Stimulated activated CD4-positive, alpha-beta T cell treated with anti-CD3 and anti-CD28 coated beads, Interleukin-4, amount 100 ng/mL, for 1 hour (primary cell): ENCODE measurements at regions not wholly inside any gene's neighbourhood (a gene's known extent, or its start where the extent isn't known, plus 50 kb on each side); places are given as distances from the start of the nearest gene placed in this dataset.
"Not testable (repeated sequence)": the region's sequence is repeated elsewhere in the genome, so short reads cannot be mapped to it uniquely, and the experiment has no call there.

Source experiments
- DNase-seq: peaks from one replicate; pipeline ENCODE4 v3.0.0-alpha.2; 2020

- DNase-seq, result no peak
These were observed 999.9 kb upstream of the CELF4 start for GRCh38 chr18:38565513-38565912.

- DNase-seq, result no peak
These were observed 997.9 kb upstream of the CELF4 start for GRCh38 chr18:38563396-38563980.

GRCh38 chr18:38557006-38557405 is 991.4 kb upstream of the CELF4 start:
- DNase-seq, result no peak

- DNase-seq, result no peak
These were observed 987.2 kb upstream of the CELF4 start for GRCh38 chr18:38552732-38553321.

- no peak for DNase-seq
These were observed 986.3 kb upstream of the CELF4 start for GRCh38 chr18:38551881-38552280.

GRCh38 chr18:38545071-38545470 is 979.5 kb upstream of the CELF4 start:
- DNase-seq, result no peak

- DNase-seq, result no peak
These were observed 974.3 kb upstream of the CELF4 start for GRCh38 chr18:38539856-38540255.

- DNase-seq, result no peak
These were observed 973.8 kb upstream of the CELF4 start for GRCh38 chr18:38539371-38539770.

GRCh38 chr18:38534073-38534472 is 968.5 kb upstream of the CELF4 start:
- DNase-seq, result no peak

- DNase-seq, result no peak
These were observed 961.3 kb upstream of the CELF4 start for GRCh38 chr18:38526922-38527321.

- no peak for DNase-seq
These were observed 959.4 kb upstream of the CELF4 start for GRCh38 chr18:38525039-38525438.

- no peak for DNase-seq
These were observed 955.2 kb upstream of the CELF4 start for GRCh38 chr18:38520786-38521185.

GRCh38 chr18:38502539-38502938 is 936.9 kb upstream of the CELF4 start:
- no peak for DNase-seq

- DNase-seq, result no peak
These were observed 931.7 kb upstream of the CELF4 start for GRCh38 chr18:38497266-38497665.

- no peak for DNase-seq
These were observed 930.7 kb upstream of the CELF4 start for GRCh38 chr18:38496222-38496793.

GRCh38 chr18:38494065-38494464 is 928.5 kb upstream of the CELF4 start:
- no peak for DNase-seq

- DNase-seq, result no peak
These were observed 925.6 kb upstream of the CELF4 start for GRCh38 chr18:38491195-38491594.

- DNase-seq, result not testable (repeated sequence)
These were observed 924.1 kb upstream of the CELF4 start for GRCh38 chr18:38489721-38490120.

- no peak for DNase-seq
These were observed 921.9 kb upstream of the CELF4 start for GRCh38 chr18:38487521-38487920.

GRCh38 chr18:38483326-38483725 is 917.7 kb upstream of the CELF4 start:
- no peak for DNase-seq

GRCh38 chr18:38481576-38481975 is 916.0 kb upstream of the CELF4 start:
- DNase-seq, result no peak

GRCh38 chr18:38475686-38476085 is 910.1 kb upstream of the CELF4 start:
- DNase-seq, result no peak

GRCh38 chr18:38473535-38473934 is 907.9 kb upstream of the CELF4 start:
- no peak for DNase-seq

GRCh38 chr18:38470421-38470820 is 904.8 kb upstream of the CELF4 start:
- no peak for DNase-seq

- DNase-seq, result no peak
These were observed 900.8 kb upstream of the CELF4 start for GRCh38 chr18:38466426-38466825.
